Keratinocyte (primary cell): ENCODE measurements at regions not wholly inside any gene's neighbourhood (a gene's known extent, or its start where the extent isn't known, plus 50 kb on each side); places are given as distances from the start of the nearest gene placed in this dataset.

Source experiments
- DNase-seq: peaks from one replicate; pipeline ENCODE4 v3.0.0-alpha.2; 2011; ENCODE audit warnings: low read depth, missing footprints, low spot score
- FAIRE-seq: peaks from 2 replicates; lab custom pipeline; 2011; peaks lifted over from hg19 to GRCh38; lab: Jason Lieb, UNC
- H2AFZ ChIP-seq: 2 replicates; pipeline ENCODE4 v1.6.0; 2012; ENCODE audit warnings: low read length, control low read depth, inconsistent platforms; ENCODE audit not compliant: control insufficient read depth
- H3K27ac ChIP-seq: 2 replicates; pipeline ENCODE4 v1.5.1; 2011; ENCODE audit warnings: low read length; ENCODE audit not compliant: control insufficient read depth, insufficient read depth
- H3K27me3 ChIP-seq: 3 replicates; pipeline ENCODE4 v1.6.0; 2011; ENCODE audit warnings: low read length; ENCODE audit not compliant: control insufficient read depth, insufficient read depth; ENCODE audit errors: extremely low read depth
- H3K36me3 ChIP-seq, 2 experiments: 2 replicates in 1 of 2; 3 replicates in 1 of 2; pipeline ENCODE4 v1.5.1; 2011; ENCODE audit warnings: low read length in 2 of 2, mild to moderate bottlenecking in 1 of 2; ENCODE audit not compliant: control insufficient read depth in 2 of 2, insufficient read depth in 2 of 2; ENCODE audit errors: extremely low read depth in 1 of 2
- H3K4me1 ChIP-seq: 3 replicates; pipeline ENCODE4 v1.5.1; 2011; ENCODE audit warnings: low read length; ENCODE audit not compliant: control insufficient read depth, insufficient read depth; ENCODE audit errors: extremely low read depth
- H3K4me2 ChIP-seq: 3 replicates; pipeline ENCODE4 v1.6.0; 2011; ENCODE audit warnings: low read depth, low read length; ENCODE audit not compliant: control insufficient read depth, insufficient read depth; ENCODE audit errors: extremely low read depth
- H3K4me3 ChIP-seq, 3 experiments: fragments of 200-600 bp in 1 of 3; sonication (generic) in 1 of 3; 2 replicates in 2 of 3; 3 replicates in 1 of 3; pipeline ENCODE4 v1.5.1; 2011 to 2016; ENCODE audit warnings: low read length in 3 of 3, mild to moderate bottlenecking in 3 of 3, control low read depth in 2 of 3, inconsistent platforms in 1 of 3, low read depth in 1 of 3, mixed read lengths in 1 of 3, mixed run types in 1 of 3, moderate library complexity in 1 of 3; ENCODE audit not compliant: control insufficient read depth in 2 of 3, insufficient read depth in 2 of 3; ENCODE audit errors: extremely low read depth in 1 of 3
- H3K79me2 ChIP-seq: 2 replicates; pipeline ENCODE4 v1.6.0; 2012; ENCODE audit warnings: low read length; ENCODE audit not compliant: control insufficient read depth, insufficient read depth
- H3K9ac ChIP-seq: 3 replicates; pipeline ENCODE4 v1.6.0; 2011; ENCODE audit warnings: low read length; ENCODE audit not compliant: control insufficient read depth, insufficient read depth; ENCODE audit errors: extremely low read depth
- H3K9me1 ChIP-seq: 3 replicates; pipeline ENCODE4 v1.6.0; 2011; ENCODE audit warnings: low read length; ENCODE audit not compliant: control insufficient read depth, insufficient read depth; ENCODE audit errors: extremely low read depth
- H3K9me3 ChIP-seq: 2 replicates; pipeline ENCODE4 v1.5.1; 2012; ENCODE audit warnings: low read depth, low read length; ENCODE audit not compliant: control insufficient read depth
- H4K20me1 ChIP-seq: 3 replicates; pipeline ENCODE4 v1.6.0; 2011; ENCODE audit warnings: low read length; ENCODE audit not compliant: control insufficient read depth, insufficient read depth; ENCODE audit errors: extremely low read depth
- EZH2 ChIP-seq: IDR thresholded peaks from one replicate; pipeline ENCODE4 v1.6.1; 2012; ENCODE audit warnings: inconsistent platforms, mild to moderate bottlenecking, low read length, moderate library complexity
- dilution Hi-C: fragments of 300-500 bp; cut with MboI; formaldehyde crosslinking; loops from one replicate; pipeline ENCODE4 v1.7.0; 2020; ENCODE audit warnings: low sequenced_read_pairs; ENCODE audit not compliant: extremely low pct_ligation_motif_present
- TF ChIP-seq, protein P1 (sequence below), 3 experiments: IDR thresholded peaks in 1 of 3; conservative IDR thresholded peaks in 1 of 3; optimal IDR thresholded peaks in 1 of 3; 2 replicates in 2 of 3; 3 replicates in 1 of 3; pipeline versions ENCODE3 to v1.5.1; 2011; ENCODE audit warnings: low read length in 3 of 3, mild to moderate bottlenecking in 3 of 3, moderate library complexity in 2 of 3, control low read depth in 1 of 3, inconsistent platforms in 1 of 3; ENCODE audit not compliant: insufficient read depth in 2 of 3; ENCODE audit errors: extremely low read depth in 1 of 3

DNA sequence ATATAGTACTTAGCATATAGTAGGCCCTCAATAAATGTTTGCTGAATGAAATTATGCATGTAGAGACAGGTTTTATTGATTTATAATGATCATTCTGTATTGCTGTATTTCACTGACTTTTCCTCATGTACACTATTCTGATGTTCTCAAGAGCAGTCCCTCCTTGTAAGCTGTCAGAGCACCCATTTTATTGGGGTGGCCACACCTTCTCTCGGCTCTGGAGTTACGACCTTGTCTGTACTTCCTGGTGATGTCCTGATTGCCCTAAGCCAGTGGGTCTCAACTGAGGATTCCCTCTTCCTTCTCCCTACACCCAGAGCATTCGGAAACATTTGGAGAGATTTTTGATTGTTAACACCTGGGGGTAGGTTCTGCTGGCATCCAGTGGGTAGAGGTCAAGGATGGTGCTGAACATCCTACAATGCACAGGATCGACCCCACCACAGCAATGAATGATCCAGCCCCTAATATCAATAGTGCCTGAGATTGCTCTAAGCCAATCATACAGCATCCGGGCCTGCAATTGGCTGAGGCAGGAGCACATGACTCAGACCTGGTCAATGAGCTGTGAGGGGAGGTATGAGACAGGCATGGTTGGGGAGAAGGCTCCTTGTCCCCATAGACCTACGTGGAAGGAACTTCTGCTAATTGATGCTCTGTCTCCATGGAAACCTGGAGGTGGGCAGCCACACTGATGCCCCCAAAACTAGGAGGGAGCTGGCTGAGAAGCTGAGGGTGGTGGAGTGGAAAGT, 58.8 kb downstream of the CLDN34 start:
- H2AFZ ChIP-seq = no peak overlapping the region
- H3K4me2 ChIP-seq = no peak overlapping the region
- no peaks in the 10 kb centered on the region for H3K9me3 ChIP-seq
- H3K4me3 ChIP-seq = no peak overlapping the region
- H3K36me3 ChIP-seq = no peaks in the 10 kb centered on the region
- FAIRE-seq = no peak
- H3K4me1 ChIP-seq = peaks cover 11% of the 10 kb centered on the region
- peaks cover 20% of the 10 kb centered on the region for H3K79me2 ChIP-seq
- no peak for DNase-seq
- dilution Hi-C loops = no loop called here
- no peaks in the 10 kb centered on the region for H3K27me3 ChIP-seq
- no peak overlapping the region for H3K27ac ChIP-seq
- no peak overlapping the region for H3K9ac ChIP-seq
- no peaks in the 10 kb centered on the region for H3K9me1 ChIP-seq
- no peak for TF ChIP-seq EZH2
- TF ChIP-seq, protein P1, sequence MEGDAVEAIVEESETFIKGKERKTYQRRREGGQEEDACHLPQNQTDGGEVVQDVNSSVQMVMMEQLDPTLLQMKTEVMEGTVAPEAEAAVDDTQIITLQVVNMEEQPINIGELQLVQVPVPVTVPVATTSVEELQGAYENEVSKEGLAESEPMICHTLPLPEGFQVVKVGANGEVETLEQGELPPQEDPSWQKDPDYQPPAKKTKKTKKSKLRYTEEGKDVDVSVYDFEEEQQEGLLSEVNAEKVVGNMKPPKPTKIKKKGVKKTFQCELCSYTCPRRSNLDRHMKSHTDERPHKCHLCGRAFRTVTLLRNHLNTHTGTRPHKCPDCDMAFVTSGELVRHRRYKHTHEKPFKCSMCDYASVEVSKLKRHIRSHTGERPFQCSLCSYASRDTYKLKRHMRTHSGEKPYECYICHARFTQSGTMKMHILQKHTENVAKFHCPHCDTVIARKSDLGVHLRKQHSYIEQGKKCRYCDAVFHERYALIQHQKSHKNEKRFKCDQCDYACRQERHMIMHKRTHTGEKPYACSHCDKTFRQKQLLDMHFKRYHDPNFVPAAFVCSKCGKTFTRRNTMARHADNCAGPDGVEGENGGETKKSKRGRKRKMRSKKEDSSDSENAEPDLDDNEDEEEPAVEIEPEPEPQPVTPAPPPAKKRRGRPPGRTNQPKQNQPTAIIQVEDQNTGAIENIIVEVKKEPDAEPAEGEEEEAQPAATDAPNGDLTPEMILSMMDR (optimal IDR thresholded peaks at IDR 0.05 in 1 of 3, IDR thresholded peaks at IDR 0.05 in 1 of 3, conservative IDR thresholded peaks at IDR 0.05 in 1 of 3; ENCODE audit: extremely low read depth in 1 of 3, insufficient read depth in 2 of 3, low read length in 3 of 3) = no peak
- H4K20me1 ChIP-seq = no peaks in the 10 kb centered on the region

DNA sequence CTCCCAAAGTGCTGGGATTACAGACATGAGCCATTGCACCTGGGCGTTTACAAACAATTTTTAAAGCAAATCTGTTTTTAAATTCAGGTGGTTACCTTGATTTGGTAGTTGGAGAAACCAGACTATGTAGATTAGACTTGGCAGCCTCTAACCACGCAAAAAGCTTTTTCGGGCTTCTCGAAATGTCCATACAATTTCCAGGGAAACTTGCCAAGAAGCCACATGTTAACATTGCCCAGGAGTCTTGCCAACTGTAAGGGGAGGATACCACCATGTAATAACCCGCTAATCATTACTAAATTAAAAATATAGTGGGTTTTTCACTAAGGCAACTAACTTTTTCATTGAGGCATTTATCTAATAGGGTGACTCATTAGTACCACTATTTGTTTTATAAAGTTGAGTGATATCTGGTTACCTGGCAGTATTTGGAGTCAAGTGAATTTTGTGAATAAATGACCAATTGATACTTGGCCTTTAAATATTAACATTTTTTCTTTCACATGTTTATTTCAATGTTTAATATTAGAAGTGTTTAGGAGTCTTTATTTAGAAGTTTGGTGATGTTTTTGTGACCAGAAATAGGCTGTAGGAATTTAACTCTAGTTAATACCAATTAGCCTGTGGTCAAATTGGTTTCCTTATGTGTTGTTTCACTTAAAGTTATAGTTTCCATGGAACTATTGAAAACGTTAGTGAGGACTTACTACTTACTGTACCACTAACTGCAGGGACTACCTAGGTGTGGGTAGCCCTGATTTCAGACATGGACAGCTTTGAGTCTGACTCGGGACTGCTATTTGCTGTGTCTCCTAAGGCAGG, 61.3 kb downstream of the CLDN34 start:
- TF ChIP-seq, protein P1 (optimal IDR thresholded peaks at IDR 0.05 in 1 of 3, IDR thresholded peaks at IDR 0.05 in 1 of 3, conservative IDR thresholded peaks at IDR 0.05 in 1 of 3; ENCODE audit: extremely low read depth in 1 of 3, insufficient read depth in 2 of 3, low read length in 3 of 3) = no peak
- no peak for TF ChIP-seq EZH2
- H4K20me1 ChIP-seq = no peaks in the 10 kb centered on the region
- DNase-seq (no peak), FAIRE-seq (no peak)
- no peaks in the 10 kb centered on the region for H3K9me3 ChIP-seq
- H3K4me3 ChIP-seq = no peak overlapping the region
- peaks cover 7% of the 10 kb centered on the region for H3K4me1 ChIP-seq
- H2AFZ ChIP-seq = no peak overlapping the region
- dilution Hi-C loops = no loop called here
- no peak overlapping the region for H3K9ac ChIP-seq
- peaks cover 20% of the 10 kb centered on the region for H3K79me2 ChIP-seq
- no peaks in the 10 kb centered on the region for H3K9me1 ChIP-seq
- H3K36me3 ChIP-seq = no peaks in the 10 kb centered on the region
- H3K4me2 ChIP-seq = no peak overlapping the region
- no peaks in the 10 kb centered on the region for H3K27me3 ChIP-seq
- H3K27ac ChIP-seq = no peak overlapping the region
